B cell (primary cell): ENCODE measurements at regions not wholly inside any gene's neighbourhood (a gene's known extent, or its start where the extent isn't known, plus 50 kb on each side); places are given as distances from the start of the nearest gene placed in this dataset.

Experiments
- EZH2 ChIP-seq: IDR thresholded peaks from 2 replicates; pipeline ENCODE4 v1.6.1; 2012; ENCODE audit warnings: borderline replicate concordance, low read depth, mild to moderate bottlenecking, moderate library complexity, low read length; ENCODE audit not compliant: insufficient read depth, poor library complexity, severe bottlenecking
- TF ChIP-seq, protein P1 (sequence below): fragments of 200-600 bp; IDR thresholded peaks from one replicate; pipeline ENCODE4 v1.8.0; 2022; ENCODE audit warnings: antibody characterized with exemption, mild to moderate bottlenecking

DNA sequence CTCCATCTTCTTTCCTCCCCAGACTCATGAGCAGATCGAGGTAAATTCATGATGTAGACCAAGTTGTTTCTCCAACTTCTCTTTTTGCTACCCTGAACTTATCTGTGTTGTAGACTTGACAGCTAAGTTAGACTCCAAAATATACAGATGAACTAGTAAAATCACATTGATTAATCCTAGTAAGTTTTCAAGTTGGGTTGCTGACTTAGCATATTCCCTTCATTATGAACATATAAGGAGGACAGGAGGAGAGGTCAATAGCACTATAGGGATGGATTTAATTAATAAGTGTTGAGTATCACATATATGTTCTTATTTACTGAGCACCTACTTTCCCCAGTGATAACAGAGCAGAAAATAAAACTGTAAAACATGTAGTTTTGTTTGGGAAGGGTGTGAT is 227.3 kb downstream of the TINAG start:
- no peak for TF ChIP-seq EZH2
- TF ChIP-seq, protein P1, sequence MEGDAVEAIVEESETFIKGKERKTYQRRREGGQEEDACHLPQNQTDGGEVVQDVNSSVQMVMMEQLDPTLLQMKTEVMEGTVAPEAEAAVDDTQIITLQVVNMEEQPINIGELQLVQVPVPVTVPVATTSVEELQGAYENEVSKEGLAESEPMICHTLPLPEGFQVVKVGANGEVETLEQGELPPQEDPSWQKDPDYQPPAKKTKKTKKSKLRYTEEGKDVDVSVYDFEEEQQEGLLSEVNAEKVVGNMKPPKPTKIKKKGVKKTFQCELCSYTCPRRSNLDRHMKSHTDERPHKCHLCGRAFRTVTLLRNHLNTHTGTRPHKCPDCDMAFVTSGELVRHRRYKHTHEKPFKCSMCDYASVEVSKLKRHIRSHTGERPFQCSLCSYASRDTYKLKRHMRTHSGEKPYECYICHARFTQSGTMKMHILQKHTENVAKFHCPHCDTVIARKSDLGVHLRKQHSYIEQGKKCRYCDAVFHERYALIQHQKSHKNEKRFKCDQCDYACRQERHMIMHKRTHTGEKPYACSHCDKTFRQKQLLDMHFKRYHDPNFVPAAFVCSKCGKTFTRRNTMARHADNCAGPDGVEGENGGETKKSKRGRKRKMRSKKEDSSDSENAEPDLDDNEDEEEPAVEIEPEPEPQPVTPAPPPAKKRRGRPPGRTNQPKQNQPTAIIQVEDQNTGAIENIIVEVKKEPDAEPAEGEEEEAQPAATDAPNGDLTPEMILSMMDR = no peak
